GM23338 (cell line): ENCODE measurements at regions not wholly inside any gene's neighbourhood (a gene's known extent, or its start where the extent isn't known, plus 50 kb on each side); places are given as distances from the start of the nearest gene placed in this dataset.
A peak's percentile ranks its signal among the peaks of the same experiment; 100 is the strongest.

Experiments used
- ATAC-seq: fragments of 200-7000 bp; cut with Tn5 transposase; 3 replicates; pipeline ENCODE4 v1.9.1; 2020
- DNase-seq: peaks from one replicate; pipeline ENCODE4 v3.0.0-alpha.2; 2015; ENCODE audit warnings: low spot score
- H2AFZ ChIP-seq: fragments of 200-600 bp; sonication (generic); 2 replicates; pipeline ENCODE4 v1.8.0; 2016; ENCODE audit warnings: antibody characterized with exemption, mild to moderate bottlenecking, moderate library complexity
- H3F3A ChIP-seq: fragments of 200-600 bp; sonication (generic); replicated peaks from 2 replicates; pipeline ENCODE4 v1.8.0; 2017; ENCODE audit warnings: antibody characterized with exemption, mixed run types, low read depth
- H3K27ac ChIP-seq: fragments of 200-600 bp; sonication (generic); 2 replicates; pipeline ENCODE4 v1.6.1; 2016; ENCODE audit warnings: low read depth
- H3K27me3 ChIP-seq: fragments of 200-600 bp; sonication (generic); 2 replicates; pipeline ENCODE4 v1.8.0; 2016; ENCODE audit warnings: mild to moderate bottlenecking, mixed run types, moderate library complexity; ENCODE audit not compliant: insufficient read depth
- H3K36me3 ChIP-seq: fragments of 200-600 bp; sonication (generic); 2 replicates; pipeline ENCODE4 v1.8.0; 2016; ENCODE audit warnings: mild to moderate bottlenecking; ENCODE audit not compliant: insufficient read depth
- H3K4me1 ChIP-seq: fragments of 200-600 bp; sonication (generic); 2 replicates; pipeline ENCODE4 v1.8.0; 2016; ENCODE audit warnings: mild to moderate bottlenecking, moderate library complexity; ENCODE audit not compliant: insufficient read depth
- H3K4me2 ChIP-seq: fragments of 200-600 bp; sonication (generic); 2 replicates; pipeline ENCODE4 v1.7.1; 2017; ENCODE audit warnings: mixed run types
- H3K4me3 ChIP-seq: fragments of 200-600 bp; sonication (generic); 2 replicates; pipeline ENCODE4 v1.6.1; 2016; ENCODE audit warnings: mixed run types
- H3K79me2 ChIP-seq: fragments of 200-600 bp; sonication (generic); replicated peaks from 2 replicates; pipeline ENCODE4 v1.8.0; 2017; ENCODE audit warnings: mild to moderate bottlenecking; ENCODE audit not compliant: insufficient read depth
- H3K9me2 ChIP-seq: fragments of 200-600 bp; sonication (generic); 2 replicates; pipeline ENCODE4 v1.8.0; 2017; ENCODE audit not compliant: insufficient read depth
- H4K20me1 ChIP-seq: fragments of 200-600 bp; sonication (generic); replicated peaks from 2 replicates; pipeline ENCODE4 v1.8.0; 2017; ENCODE audit warnings: mild to moderate bottlenecking; ENCODE audit not compliant: insufficient read depth
- H3K27ac Mint-ChIP-seq: 2 replicates; pipeline ENCODE4 v1.8.0; 2020; ENCODE audit warnings: inconsistent platforms, mild to moderate bottlenecking, moderate library complexity, mixed read lengths
- H3K27me3 Mint-ChIP-seq: 3 replicates; pipeline ENCODE4 v1.8.0; 2022; ENCODE audit warnings: low read depth, mild to moderate bottlenecking, moderate library complexity, mixed read lengths, inconsistent platforms; ENCODE audit not compliant: insufficient read depth, poor library complexity
- H3K36me3 Mint-ChIP-seq: 3 replicates; pipeline ENCODE4 v1.8.0; 2021; ENCODE audit warnings: low read depth, mild to moderate bottlenecking, inconsistent platforms, moderate library complexity, mixed read lengths
- H3K4me1 Mint-ChIP-seq: 3 replicates; pipeline ENCODE4 v1.8.0; 2020; ENCODE audit warnings: mild to moderate bottlenecking, inconsistent platforms, mixed read lengths
- H3K4me3 Mint-ChIP-seq: 3 replicates; pipeline ENCODE4 v1.8.0; 2021; ENCODE audit warnings: moderate library complexity, mild to moderate bottlenecking, inconsistent platforms, mixed read lengths
- H3K9me3 Mint-ChIP-seq: 3 replicates; pipeline ENCODE4 v1.8.0; 2020; ENCODE audit warnings: moderate library complexity, mild to moderate bottlenecking, inconsistent platforms, mixed read lengths
- CREB1 ChIP-seq: fragments of 250-450 bp; sonication (Bioruptor Pico); IDR thresholded peaks from 2 replicates; pipeline ENCODE4 v1.5.0; 2020; ENCODE audit warnings: low read depth, mild to moderate bottlenecking, moderate library complexity
- CTCF ChIP-seq, 2 experiments: fragments of 200-600 bp in 1 of 2; sonication (generic) in 1 of 2; conservative IDR thresholded peaks; 2 replicates each; pipeline versions ENCODE4 v1.5.1 to v1.6.1; 2016 to 2017; ENCODE audit warnings: antibody characterized with exemption in 2 of 2, low read depth in 2 of 2, mild to moderate bottlenecking in 2 of 2, moderate library complexity in 1 of 2
- ETS1 ChIP-seq: IDR thresholded peaks from 2 replicates; pipeline ENCODE4 v1.6.1; 2016; ENCODE audit warnings: antibody characterized with exemption
- EZH2 ChIP-seq: fragments of 200-600 bp; sonication (generic); IDR thresholded peaks from one replicate; pipeline ENCODE4 v1.8.0; 2017; ENCODE audit warnings: antibody characterized with exemption, mild to moderate bottlenecking, low read depth; ENCODE audit not compliant: unreplicated experiment
- EZH2phosphoT487 ChIP-seq: fragments of 200-600 bp; sonication (generic); IDR thresholded peaks from one replicate; pipeline ENCODE4 v1.8.1; 2018; ENCODE audit warnings: antibody characterized with exemption; ENCODE audit not compliant: unreplicated experiment
- NANOG ChIP-seq: IDR thresholded peaks from 2 replicates; pipeline ENCODE4 v1.6.1; 2016; ENCODE audit warnings: antibody characterized with exemption, borderline replicate concordance
- REST ChIP-seq: IDR thresholded peaks from one replicate; pipeline ENCODE4 v1.6.1; 2018; ENCODE audit warnings: antibody characterized with exemption; ENCODE audit not compliant: unreplicated experiment

- no peak for TF ChIP-seq REST
Measured at GRCh38 chr20:47999166-47999565, 213.9 kb upstream of the SULF2 start (continued).

- Histone ChIP-seq H3K4me2 (no peak overlapping the region), H2AFZ (no peak overlapping the region), H3K4me1 (peaks cover 18% of the 10 kb centered on the region), H3K4me3 (no peak overlapping the region), H3F3A (no peaks in the 10 kb centered on the region), H3K79me2 (no peaks in the 10 kb centered on the region), H3K9me2 (0 out of 2 replicates have a peak, but pooled peaks cover 5% of the 10 kb centered on the region), H4K20me1 (no peaks in the 10 kb centered on the region), H3K36me3 (no peaks in the 10 kb centered on the region), H3K27me3 (no peaks in the 10 kb centered on the region), H3K27ac (no peak overlapping the region)
- DNase-seq (peak; percentile 33), ATAC-seq (peak; percentile 38; the same call in 1 of the 3 replicates)
- no peak for TF ChIP-seq EZH2
- Mint-ChIP-seq H3K4me3 (no peak overlapping the region), H3K9me3 (peaks cover 14% of the 10 kb centered on the region), H3K27me3 (peaks cover 8% of the 10 kb centered on the region), H3K4me1 (peaks cover 30% of the 10 kb centered on the region), H3K27ac (no peak overlapping the region), H3K36me3 (peaks cover 13% of the 10 kb centered on the region)
Measured at GRCh38 chr20:47998736-47999135, 213.5 kb upstream of the SULF2 start.

GRCh38 chr20:47995661-47996060, 210.4 kb upstream of the SULF2 start:
- H3K27me3 Mint-ChIP-seq: peaks cover 8% of the 10 kb centered on the region
- DNase-seq: peak; percentile 62
- Histone ChIP-seq H3K27me3 (no peaks in the 10 kb centered on the region), H3K36me3 (peaks cover 15% of the 10 kb centered on the region), H3K79me2 (no peaks in the 10 kb centered on the region), H3K9me2 (peaks cover 5% of the 10 kb centered on the region; the same call in 1 of the 2 replicates), H4K20me1 (no peaks in the 10 kb centered on the region), H3K4me3 (no peak overlapping the region; the same call in 1 of the 2 replicates), H3K4me1 (peaks cover 13% of the 10 kb centered on the region; the same call in 1 of the 2 replicates), H3F3A (0 out of 2 replicates have a peak, but pooled peaks cover 4% of the 10 kb centered on the region), H2AFZ (no peak overlapping the region), H3K27ac (no peak overlapping the region), H3K4me2 (peak overlapping the region; percentile 3; the same call in 1 of the 2 replicates)
- H3K27ac Mint-ChIP-seq: no peak overlapping the region
- peaks cover 30% of the 10 kb centered on the region for H3K36me3 Mint-ChIP-seq
- no peak overlapping the region for H3K4me3 Mint-ChIP-seq
- peaks cover 32% of the 10 kb centered on the region for H3K9me3 Mint-ChIP-seq
- peaks cover 30% of the 10 kb centered on the region for H3K4me1 Mint-ChIP-seq
- peak; percentile 53 for ATAC-seq
- TF ChIP-seq CTCF (conservative IDR thresholded peaks at IDR 0.05; ENCODE audit: low read depth in 2 of 2): no peak
- no peak for TF ChIP-seq EZH2
- no peak for TF ChIP-seq NANOG
- no peak for TF ChIP-seq CREB1 (CRISPR knock-in tag)
- no peak for TF ChIP-seq EZH2phosphoT487
- no peak for TF ChIP-seq ETS1
- no peak for TF ChIP-seq REST
